Hindlimb muscle (tissue), 1 donor: ENCODE measurements at regions not wholly inside any gene's neighbourhood (a gene's known extent, or its start where the extent isn't known, plus 50 kb on each side); places are given as distances from the start of the nearest gene placed in this dataset.

Experiments
- DNase-seq: peaks from one replicate; pipeline ENCODE4 v3.0.0-alpha.2; 2013

- DNase-seq, result no peak
Measured at GRCh38 chr15:95459273-95459672, 871.2 kb upstream of the NR2F2 start.

GRCh38 chr15:95464509-95464908 is 866.0 kb upstream of the NR2F2 start:
- no peak for DNase-seq

GRCh38 chr15:95468820-95469219 is 861.7 kb upstream of the NR2F2 start:
- DNase-seq, result no peak

- DNase-seq, result no peak
Measured at GRCh38 chr15:95469496-95470000, 861.0 kb upstream of the NR2F2 start.

GRCh38 chr15:95470529-95470928 is 860.0 kb upstream of the NR2F2 start:
- DNase-seq, result no peak

- DNase-seq, result no peak
Measured at GRCh38 chr15:95470997-95471689, 859.4 kb upstream of the NR2F2 start.

GRCh38 chr15:95471690-95472086 is 858.8 kb upstream of the NR2F2 start:
- no peak for DNase-seq

- DNase-seq, result no peak
Measured at GRCh38 chr15:95475067-95475466, 855.4 kb upstream of the NR2F2 start.

GRCh38 chr15:95479308-95479707 is 851.2 kb upstream of the NR2F2 start:
- no peak for DNase-seq

GRCh38 chr15:95485367-95485766 is 845.1 kb upstream of the NR2F2 start:
- DNase-seq, result no peak

- no peak for DNase-seq
Measured at GRCh38 chr15:95486224-95486623, 844.3 kb upstream of the NR2F2 start.

GRCh38 chr15:95489103-95489502 is 841.4 kb upstream of the NR2F2 start:
- DNase-seq, result no peak

GRCh38 chr15:95492388-95493070 is 838.0 kb upstream of the NR2F2 start:
- DNase-seq, result no peak

GRCh38 chr15:95494971-95495541 is 835.4 kb upstream of the NR2F2 start:
- DNase-seq, result peak; percentile 27

GRCh38 chr15:95497634-95498033 is 832.9 kb upstream of the NR2F2 start:
- DNase-seq, result no peak

- no peak for DNase-seq
Measured at GRCh38 chr15:95498961-95499360, 831.5 kb upstream of the NR2F2 start.

- DNase-seq, result no peak
Measured at GRCh38 chr15:95499397-95499796, 831.1 kb upstream of the NR2F2 start.

GRCh38 chr15:95501865-95502264 is 828.6 kb upstream of the NR2F2 start:
- DNase-seq, result no peak

- DNase-seq, result no peak
Measured at GRCh38 chr15:95503107-95503506, 827.4 kb upstream of the NR2F2 start.

- no peak for DNase-seq
Measured at GRCh38 chr15:95503640-95504225, 826.8 kb upstream of the NR2F2 start.

- DNase-seq, result no peak
Measured at GRCh38 chr15:95511671-95512070, 818.8 kb upstream of the NR2F2 start.

- DNase-seq, result no peak
Measured at GRCh38 chr15:95512906-95513305, 817.6 kb upstream of the NR2F2 start.

- DNase-seq, result no peak
Measured at GRCh38 chr15:95519887-95520286, 810.6 kb upstream of the NR2F2 start.

GRCh38 chr15:95520511-95520910 is 810.0 kb upstream of the NR2F2 start:
- no peak for DNase-seq
